ENCODE measurements at regions not wholly inside any gene's neighbourhood (a gene's known extent, or its start where the extent isn't known, plus 50 kb on each side); places are given as distances from the start of the nearest gene placed in this dataset.

GRCh38 chr18:33924576-33924975 lies 300.1 kb downstream of the NOL4 start:
- H3K56ac ChIP-seq (ENCODE audit: low read length): no peak overlapping the region
- WGBS (ENCODE audit: extremely low coverage, insufficient coverage, low lambda C conversion rate): no CpG with 5 or more reads among the region's 3 CpGs
- H2BK120ac ChIP-seq (ENCODE audit: low read depth, low read length): no peak overlapping the region
- no peak overlapping the region for H4K5ac ChIP-seq (ENCODE audit: low read length)
- no peak overlapping the region for H3K27ac ChIP-seq (ENCODE audit: low read depth, low read length)
- H2BK5ac ChIP-seq (ENCODE audit: low read length): no peak overlapping the region
- H3K9ac ChIP-seq (ENCODE audit: low read length): no peak overlapping the region
- no peaks in the 10 kb centered on the region for H3K36me3 ChIP-seq (ENCODE audit: control insufficient read depth, insufficient read depth, low read length)
- no peak for DNase-seq
- H3K4me1 ChIP-seq (ENCODE audit: control insufficient read depth, low read depth, low read length): no peaks in the 10 kb centered on the region
- no peak overlapping the region for H4K8ac ChIP-seq (ENCODE audit: low read depth, low read length)
- no peak overlapping the region for H3K4me3 ChIP-seq (ENCODE audit: low read length)
- no peak overlapping the region for H2BK15ac ChIP-seq (replicated peaks; ENCODE audit: low read depth)
- no peaks in the 10 kb centered on the region for H3K79me1 ChIP-seq (ENCODE audit: low read length)
- H3K27me3 ChIP-seq (ENCODE audit: insufficient read depth, low read length, poor library complexity): no peaks in the 10 kb centered on the region
- H3K18ac ChIP-seq (ENCODE audit: low read length): no peak overlapping the region
- no peak overlapping the region for H3K23ac ChIP-seq (ENCODE audit: low read length)
- H3K79me2 ChIP-seq (ENCODE audit: control insufficient read depth, insufficient read depth, low read length): no peaks in the 10 kb centered on the region
- no peak overlapping the region for H2AK5ac ChIP-seq (ENCODE audit: low read length)
- no peak overlapping the region for H3K4me2 ChIP-seq (ENCODE audit: low read length)
- no peak overlapping the region for H3K4ac ChIP-seq (ENCODE audit: low read depth, low read length)

DNA sequence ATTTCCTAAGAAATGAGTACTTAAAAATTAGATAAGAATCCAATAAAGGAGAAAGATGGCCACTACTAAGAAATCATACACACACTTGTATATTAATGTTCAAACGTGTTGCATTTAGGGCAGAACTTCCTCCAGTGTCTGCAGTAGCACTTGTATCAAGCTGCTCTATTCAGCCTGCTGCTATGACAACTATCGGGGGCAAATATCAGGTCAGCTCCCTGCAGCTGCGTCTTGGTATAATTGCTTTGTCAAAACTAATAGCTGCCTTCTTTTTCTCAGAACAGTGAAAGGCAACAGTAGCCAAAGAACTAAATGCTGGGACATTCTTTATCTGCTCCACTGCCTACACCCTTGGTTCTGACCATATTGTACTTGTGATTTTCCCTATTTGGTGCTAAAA lies 300.7 kb downstream of the NOL4 start:
- no peak overlapping the region for H2BK15ac ChIP-seq (replicated peaks; ENCODE audit: low read depth)
- H3K27ac ChIP-seq (ENCODE audit: low read depth, low read length): no peak overlapping the region
- H3K4ac ChIP-seq (ENCODE audit: low read depth, low read length): no peak overlapping the region
- no peaks in the 10 kb centered on the region for H3K36me3 ChIP-seq (ENCODE audit: control insufficient read depth, insufficient read depth, low read length)
- WGBS (ENCODE audit: extremely low coverage, insufficient coverage, low lambda C conversion rate): no CpG with 5 or more reads among the region's 3 CpGs
- H3K4me2 ChIP-seq (ENCODE audit: low read length): no peak overlapping the region
- H3K18ac ChIP-seq (ENCODE audit: low read length): no peak overlapping the region
- no peaks in the 10 kb centered on the region for H3K27me3 ChIP-seq (ENCODE audit: insufficient read depth, low read length, poor library complexity)
- no peak overlapping the region for H3K9ac ChIP-seq (ENCODE audit: low read length)
- no peak overlapping the region for H3K23ac ChIP-seq (ENCODE audit: low read length)
- no peaks in the 10 kb centered on the region for H3K79me1 ChIP-seq (ENCODE audit: low read length)
- no peak overlapping the region for H4K8ac ChIP-seq (ENCODE audit: low read depth, low read length)
- no peak overlapping the region for H2AK5ac ChIP-seq (ENCODE audit: low read length)
- H3K56ac ChIP-seq (ENCODE audit: low read length): no peak overlapping the region
- no peak overlapping the region for H2BK120ac ChIP-seq (ENCODE audit: low read depth, low read length)
- H3K79me2 ChIP-seq (ENCODE audit: control insufficient read depth, insufficient read depth, low read length): no peaks in the 10 kb centered on the region
- H2BK5ac ChIP-seq (ENCODE audit: low read length): no peak overlapping the region
- no peak for DNase-seq
- H4K5ac ChIP-seq (ENCODE audit: low read length): no peak overlapping the region
- H3K4me1 ChIP-seq (ENCODE audit: control insufficient read depth, low read depth, low read length): no peaks in the 10 kb centered on the region
- no peak overlapping the region for H3K4me3 ChIP-seq (ENCODE audit: low read length)

- Histone ChIP-seq H2BK5ac (ENCODE audit: low read length) (no peak overlapping the region), H3K79me2 (ENCODE audit: control insufficient read depth, insufficient read depth, low read length) (no peaks in the 10 kb centered on the region), H3K18ac (ENCODE audit: low read length) (no peak overlapping the region), H3K4me3 (ENCODE audit: low read length) (no peak overlapping the region), H2BK15ac (replicated peaks; ENCODE audit: low read depth) (no peak overlapping the region), H3K27me3 (ENCODE audit: insufficient read depth, low read length, poor library complexity) (no peaks in the 10 kb centered on the region), H3K79me1 (ENCODE audit: low read length) (no peaks in the 10 kb centered on the region), H3K27ac (ENCODE audit: low read depth, low read length) (no peak overlapping the region), H3K4me1 (ENCODE audit: control insufficient read depth, low read depth, low read length) (no peaks in the 10 kb centered on the region), H3K36me3 (ENCODE audit: control insufficient read depth, insufficient read depth, low read length) (no peaks in the 10 kb centered on the region), H3K56ac (ENCODE audit: low read length) (no peak overlapping the region), H2BK120ac (ENCODE audit: low read depth, low read length) (no peak overlapping the region), H3K23ac (ENCODE audit: low read length) (no peak overlapping the region), H4K5ac (ENCODE audit: low read length) (no peak overlapping the region), H4K8ac (ENCODE audit: low read depth, low read length) (no peak overlapping the region), H2AK5ac (ENCODE audit: low read length) (no peak overlapping the region), H3K4ac (ENCODE audit: low read depth, low read length) (no peak overlapping the region), H3K4me2 (ENCODE audit: low read length) (no peak overlapping the region), H3K9ac (ENCODE audit: low read length) (no peak overlapping the region)
- no peak for DNase-seq
- no CpG with 5 or more reads among the region's 3 CpGs for WGBS (ENCODE audit: extremely low coverage, insufficient coverage, low lambda C conversion rate)
These were observed 306.1 kb downstream of the NOL4 start for GRCh38 chr18:33918571-33918970.

- no peak overlapping the region for H3K56ac ChIP-seq (ENCODE audit: low read length)
- H3K4me3 ChIP-seq (ENCODE audit: low read length): no peak overlapping the region
- H3K4me1 ChIP-seq (ENCODE audit: control insufficient read depth, low read depth, low read length): no peaks in the 10 kb centered on the region
- no peaks in the 10 kb centered on the region for H3K27me3 ChIP-seq (ENCODE audit: insufficient read depth, low read length, poor library complexity)
- H3K27ac ChIP-seq (ENCODE audit: low read depth, low read length): no peak overlapping the region
- no peak overlapping the region for H2BK15ac ChIP-seq (replicated peaks; ENCODE audit: low read depth)
- no peaks in the 10 kb centered on the region for H3K36me3 ChIP-seq (ENCODE audit: control insufficient read depth, insufficient read depth, low read length)
- H3K23ac ChIP-seq (ENCODE audit: low read length): no peak overlapping the region
- no peaks in the 10 kb centered on the region for H3K79me1 ChIP-seq (ENCODE audit: low read length)
- H3K79me2 ChIP-seq (ENCODE audit: control insufficient read depth, insufficient read depth, low read length): no peaks in the 10 kb centered on the region
- no peak overlapping the region for H2BK120ac ChIP-seq (ENCODE audit: low read depth, low read length)
- whole genome bisulfite sequencing (ENCODE audit: extremely low coverage, insufficient coverage, low lambda C conversion rate): no CpG with 5 or more reads among the region's 4 CpGs
- DNase-seq: peak; percentile 49
- no peak overlapping the region for H4K8ac ChIP-seq (ENCODE audit: low read depth, low read length)
- no peak overlapping the region for H3K4ac ChIP-seq (ENCODE audit: low read depth, low read length)
- no peak overlapping the region for H2BK5ac ChIP-seq (ENCODE audit: low read length)
- H2AK5ac ChIP-seq (ENCODE audit: low read length): no peak overlapping the region
- no peak overlapping the region for H3K9ac ChIP-seq (ENCODE audit: low read length)
- H3K4me2 ChIP-seq (ENCODE audit: low read length): no peak overlapping the region
- H3K18ac ChIP-seq (ENCODE audit: low read length): no peak overlapping the region
- H4K5ac ChIP-seq (ENCODE audit: low read length): no peak overlapping the region
These were observed 308.5 kb downstream of the NOL4 start for GRCh38 chr18:33916200-33916599.

DNA sequence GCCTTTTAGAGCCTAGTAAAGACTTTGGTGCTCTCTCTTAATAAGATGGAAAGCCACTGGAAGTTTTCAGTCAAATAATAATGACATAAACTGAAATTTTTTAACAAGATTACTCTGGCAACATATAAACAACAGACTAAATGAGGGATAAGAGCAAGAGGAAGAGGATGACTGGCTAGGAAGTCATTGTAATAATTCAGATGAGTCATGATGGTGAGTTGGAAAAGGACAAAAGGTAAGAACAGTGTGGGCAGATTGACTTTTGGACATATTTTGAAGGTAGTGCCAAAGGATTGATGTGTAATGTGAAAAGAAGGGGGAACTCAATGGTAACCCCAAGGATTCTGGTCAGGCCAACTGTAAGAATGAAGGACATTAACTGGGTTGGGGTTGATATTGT lies 310.3 kb downstream of the NOL4 start:
- Histone ChIP-seq H3K79me1 (ENCODE audit: low read length) (no peaks in the 10 kb centered on the region), H2BK15ac (replicated peaks; ENCODE audit: low read depth) (no peak overlapping the region), H3K23ac (ENCODE audit: low read length) (no peak overlapping the region), H3K27me3 (ENCODE audit: insufficient read depth, low read length, poor library complexity) (no peaks in the 10 kb centered on the region), H3K27ac (ENCODE audit: low read depth, low read length) (no peak overlapping the region), H3K9ac (ENCODE audit: low read length) (no peak overlapping the region), H3K4me3 (ENCODE audit: low read length) (no peak overlapping the region), H2BK5ac (ENCODE audit: low read length) (no peak overlapping the region), H3K4me1 (ENCODE audit: control insufficient read depth, low read depth, low read length) (no peaks in the 10 kb centered on the region), H2BK120ac (ENCODE audit: low read depth, low read length) (no peak overlapping the region), H3K56ac (ENCODE audit: low read length) (no peak overlapping the region), H3K36me3 (ENCODE audit: control insufficient read depth, insufficient read depth, low read length) (no peaks in the 10 kb centered on the region), H4K8ac (ENCODE audit: low read depth, low read length) (no peak overlapping the region), H2AK5ac (ENCODE audit: low read length) (no peak overlapping the region), H3K4me2 (ENCODE audit: low read length) (no peak overlapping the region), H3K4ac (ENCODE audit: low read depth, low read length) (no peak overlapping the region), H3K79me2 (ENCODE audit: control insufficient read depth, insufficient read depth, low read length) (no peaks in the 10 kb centered on the region), H3K18ac (ENCODE audit: low read length) (no peak overlapping the region), H4K5ac (ENCODE audit: low read length) (no peak overlapping the region)
- no peak for DNase-seq

DNA sequence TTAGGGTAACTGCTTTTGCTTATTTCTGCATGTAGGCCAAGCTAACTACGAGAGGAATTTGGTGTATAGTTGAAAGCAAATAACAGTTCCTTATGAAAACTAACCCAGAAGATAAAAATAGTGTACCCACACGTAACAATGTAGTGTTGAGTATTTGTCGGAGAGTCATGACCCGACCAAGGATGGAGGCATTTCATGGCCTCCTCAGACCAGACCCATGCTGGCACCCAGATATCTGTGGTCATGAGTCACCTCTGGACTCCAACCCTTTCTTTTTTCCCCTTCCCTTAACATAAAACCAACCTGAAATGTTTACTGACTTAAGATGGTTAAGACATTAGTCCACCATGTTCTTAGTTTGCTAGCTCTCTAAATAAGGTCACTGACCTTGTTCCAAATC lies 318.7 kb downstream of the NOL4 start:
- no peak overlapping the region for H2BK15ac ChIP-seq (replicated peaks; ENCODE audit: low read depth)
- H3K56ac ChIP-seq (ENCODE audit: low read length): no peak overlapping the region
- H3K27ac ChIP-seq (ENCODE audit: low read depth, low read length): no peak overlapping the region
- no peaks in the 10 kb centered on the region for H3K36me3 ChIP-seq (ENCODE audit: control insufficient read depth, insufficient read depth, low read length)
- no peak overlapping the region for H3K9ac ChIP-seq (ENCODE audit: low read length)
- H3K18ac ChIP-seq (ENCODE audit: low read length): no peak overlapping the region
- H3K4ac ChIP-seq (ENCODE audit: low read depth, low read length): no peak overlapping the region
- no peaks in the 10 kb centered on the region for H3K79me2 ChIP-seq (ENCODE audit: control insufficient read depth, insufficient read depth, low read length)
- no peak overlapping the region for H2BK120ac ChIP-seq (ENCODE audit: low read depth, low read length)
- no peak overlapping the region for H2BK5ac ChIP-seq (ENCODE audit: low read length)
- no peak overlapping the region for H4K8ac ChIP-seq (ENCODE audit: low read depth, low read length)
- H3K23ac ChIP-seq (ENCODE audit: low read length): no peak overlapping the region
- no peaks in the 10 kb centered on the region for H3K79me1 ChIP-seq (ENCODE audit: low read length)
- DNase-seq: no peak
- H3K4me1 ChIP-seq (ENCODE audit: control insufficient read depth, low read depth, low read length): no peaks in the 10 kb centered on the region
- H3K27me3 ChIP-seq (ENCODE audit: insufficient read depth, low read length, poor library complexity): no peaks in the 10 kb centered on the region
- H2AK5ac ChIP-seq (ENCODE audit: low read length): no peak overlapping the region
- H4K5ac ChIP-seq (ENCODE audit: low read length): no peak overlapping the region
- no peak overlapping the region for H3K4me2 ChIP-seq (ENCODE audit: low read length)
- WGBS (ENCODE audit: extremely low coverage, insufficient coverage, low lambda C conversion rate): no CpG with 5 or more reads among the region's 4 CpGs
- no peak overlapping the region for H3K4me3 ChIP-seq (ENCODE audit: low read length)

All from mesendoderm (in vitro differentiated cells).